8988T (cell line): ENCODE measurements at regions not wholly inside any gene's neighbourhood (a gene's known extent, or its start where the extent isn't known, plus 50 kb on each side); places are given as distances from the start of the nearest gene placed in this dataset.

Experiments used
- DNase-seq: peaks from one replicate; pipeline ENCODE4 v3.0.0; 2011

- DNase-seq, result no peak
Measured at GRCh38 chr20:60453388-60454246, 495.4 kb downstream of the CDH26 start.

GRCh38 chr20:60454491-60454890 is 496.3 kb downstream of the CDH26 start:
- no peak for DNase-seq

DNA sequence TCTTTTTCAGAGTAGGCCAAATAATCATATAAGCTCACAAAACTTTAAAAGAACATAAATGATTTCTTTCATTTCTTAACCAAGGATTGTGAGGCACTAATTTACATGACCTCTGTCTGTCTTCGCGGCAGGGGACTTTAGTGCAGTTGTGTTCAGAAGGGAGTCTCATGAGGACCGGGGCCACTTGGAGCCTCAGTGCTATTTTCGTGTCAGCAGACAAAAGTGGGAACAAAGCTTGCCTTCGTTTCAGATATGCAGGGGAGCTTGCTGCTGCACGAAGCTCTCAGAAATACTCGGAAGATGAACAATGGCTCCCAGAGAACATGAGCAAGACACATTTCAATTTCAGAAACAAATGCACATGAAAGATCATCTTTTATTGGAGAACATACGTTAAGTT is 497.0 kb downstream of the CDH26 start:
- DNase-seq, result no peak

- no peak for DNase-seq
Measured at GRCh38 chr20:60459212-60459611, 501.0 kb downstream of the CDH26 start.

DNA sequence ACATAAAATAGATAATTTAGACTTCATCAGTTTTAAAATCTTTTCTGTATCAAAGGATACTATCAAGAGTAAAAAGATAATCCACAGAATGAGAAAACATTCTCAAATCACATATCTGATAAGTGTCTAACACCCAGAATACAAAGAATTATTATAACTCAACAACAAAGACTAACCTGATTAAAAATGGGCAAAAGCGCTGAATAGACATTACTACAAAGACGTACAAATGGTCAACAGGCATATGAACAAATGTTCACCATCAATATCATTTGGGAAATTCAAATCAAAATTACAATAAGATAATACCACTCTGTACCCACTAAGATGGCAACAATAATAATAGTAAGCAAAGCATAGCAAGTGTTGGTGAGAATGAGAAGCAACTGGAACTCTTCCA is 503.8 kb downstream of the CDH26 start:
- DNase-seq, result no peak

DNA sequence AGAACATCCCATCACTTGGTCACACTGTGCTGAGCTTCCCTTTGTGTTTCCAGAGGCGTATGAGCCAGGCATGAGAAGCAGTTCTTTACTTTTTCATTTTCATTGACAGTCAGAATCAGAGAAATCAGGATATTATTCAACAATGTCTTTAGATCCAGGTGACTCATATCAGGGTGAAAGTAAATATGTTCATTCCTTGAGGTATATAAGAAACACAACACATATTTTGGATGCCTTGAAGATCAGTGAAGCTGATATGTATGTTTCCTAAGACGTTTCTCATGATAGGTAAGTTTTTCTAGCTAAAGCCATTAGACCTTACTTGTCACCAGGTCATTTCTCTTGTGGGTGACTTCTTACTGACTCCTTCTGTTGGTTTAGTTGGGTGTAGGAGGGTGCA is 505.6 kb downstream of the CDH26 start:
- no peak for DNase-seq

DNA sequence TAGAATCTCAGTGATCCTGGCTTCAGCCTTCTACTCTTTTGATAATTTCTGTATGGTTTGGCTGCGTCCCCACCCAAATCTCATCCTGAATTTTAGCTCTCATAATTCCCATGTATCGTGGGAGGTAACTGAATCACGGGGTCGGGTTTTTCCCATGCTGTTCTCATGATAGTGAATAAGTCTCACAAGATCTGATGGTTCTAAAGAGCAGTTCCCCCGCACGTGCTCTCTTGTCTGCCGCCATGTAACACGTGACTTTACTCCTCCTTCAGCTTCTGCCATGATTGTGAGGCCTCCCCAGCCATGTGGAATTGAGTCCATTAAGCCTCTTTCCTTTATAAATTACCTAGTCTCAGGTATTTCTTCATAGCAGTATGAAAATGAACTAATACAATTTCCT is 507.2 kb downstream of the CDH26 start:
- no peak for DNase-seq

GRCh38 chr20:60465993-60466686 is 507.9 kb downstream of the CDH26 start:
- no peak for DNase-seq

GRCh38 chr20:60466687-60467022 is 508.4 kb downstream of the CDH26 start:
- no peak for DNase-seq

- DNase-seq, result no peak
Measured at GRCh38 chr20:60467078-60467477, 508.9 kb downstream of the CDH26 start.

- no peak for DNase-seq
Measured at GRCh38 chr20:60467771-60468170, 509.5 kb downstream of the CDH26 start.

- DNase-seq, result no peak
Measured at GRCh38 chr20:60469829-60470228, 511.6 kb downstream of the CDH26 start.

GRCh38 chr20:60470366-60470765 is 512.1 kb downstream of the CDH26 start:
- no peak for DNase-seq

DNA sequence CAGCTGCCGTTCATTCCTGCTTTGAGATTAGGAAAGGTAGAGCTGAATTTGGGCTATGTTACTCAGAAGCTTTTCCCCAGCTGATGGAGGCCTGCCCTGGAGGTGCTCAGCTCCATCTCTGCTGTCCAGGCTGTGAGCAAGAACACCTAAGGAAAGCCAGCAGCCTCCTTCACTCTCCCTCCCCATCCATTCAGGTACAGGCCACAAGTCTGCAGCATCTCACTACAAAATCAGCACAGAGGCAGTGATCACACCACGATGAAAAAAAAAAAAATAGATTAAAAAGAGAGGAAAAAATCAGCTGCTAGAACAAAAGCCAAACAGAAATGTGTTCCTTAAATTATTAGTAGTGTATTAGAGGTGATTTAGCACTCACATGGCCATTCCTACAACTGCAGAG is 515.0 kb downstream of the CDH26 start:
- no peak for DNase-seq

DNA sequence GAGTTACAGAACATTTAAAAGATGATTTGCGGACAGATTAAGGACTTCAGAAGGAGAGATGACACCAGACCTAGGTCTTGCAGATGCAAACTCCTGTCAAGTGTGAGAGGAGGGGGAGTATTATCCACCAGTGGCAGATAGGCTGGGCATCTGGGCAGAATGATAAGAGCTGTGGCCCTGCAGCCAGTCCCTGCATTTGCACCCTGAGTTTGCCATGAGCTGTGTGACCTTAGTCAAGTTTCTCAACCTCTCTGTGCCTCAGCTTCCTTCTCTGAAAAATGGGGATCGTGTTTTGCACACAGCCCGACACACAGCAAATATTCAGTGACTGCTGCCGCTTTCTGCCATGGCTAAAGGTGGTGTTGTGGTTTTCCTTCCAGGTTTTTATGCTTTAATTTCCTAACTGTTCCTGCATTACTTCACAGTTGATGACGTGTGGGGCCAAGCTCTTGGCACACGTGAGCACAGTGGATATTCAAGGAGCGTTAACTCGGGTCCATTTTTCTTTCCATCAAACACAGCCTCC is 516.2 kb downstream of the CDH26 start:
- no peak for DNase-seq

- no peak for DNase-seq
Measured at GRCh38 chr20:60476045-60476444, 517.8 kb downstream of the CDH26 start.

- DNase-seq, result no peak
Measured at GRCh38 chr20:60477958-60478357, 519.7 kb downstream of the CDH26 start.

- no peak for DNase-seq
Measured at GRCh38 chr20:60478533-60478932, 520.3 kb downstream of the CDH26 start.

- DNase-seq, result no peak
Measured at GRCh38 chr20:60480950-60481742, 522.9 kb downstream of the CDH26 start.

- DNase-seq, result no peak
Measured at GRCh38 chr20:60481743-60482133, 523.5 kb downstream of the CDH26 start.

GRCh38 chr20:60482221-60483008 is 524.2 kb downstream of the CDH26 start:
- no peak for DNase-seq

DNA sequence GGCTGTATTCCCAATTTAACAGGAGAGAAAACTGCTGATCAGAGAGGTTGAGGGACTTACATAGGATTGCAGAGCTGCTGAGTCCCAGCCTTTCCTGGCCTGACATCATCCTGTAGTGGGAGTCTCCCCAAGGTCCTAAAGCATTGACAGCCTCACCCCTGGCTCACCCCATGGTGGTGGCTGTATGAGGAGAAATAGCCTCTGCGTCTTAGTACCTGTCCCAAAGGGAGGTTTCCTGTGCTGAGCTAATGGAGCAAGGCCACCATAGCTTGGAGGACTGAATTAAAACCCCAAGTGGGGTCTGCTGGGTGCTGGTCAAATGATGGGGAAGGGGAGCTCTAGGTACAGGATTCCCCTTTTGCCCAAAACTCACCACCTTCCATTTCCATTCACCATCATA is 525.1 kb downstream of the CDH26 start:
- no peak for DNase-seq

DNA sequence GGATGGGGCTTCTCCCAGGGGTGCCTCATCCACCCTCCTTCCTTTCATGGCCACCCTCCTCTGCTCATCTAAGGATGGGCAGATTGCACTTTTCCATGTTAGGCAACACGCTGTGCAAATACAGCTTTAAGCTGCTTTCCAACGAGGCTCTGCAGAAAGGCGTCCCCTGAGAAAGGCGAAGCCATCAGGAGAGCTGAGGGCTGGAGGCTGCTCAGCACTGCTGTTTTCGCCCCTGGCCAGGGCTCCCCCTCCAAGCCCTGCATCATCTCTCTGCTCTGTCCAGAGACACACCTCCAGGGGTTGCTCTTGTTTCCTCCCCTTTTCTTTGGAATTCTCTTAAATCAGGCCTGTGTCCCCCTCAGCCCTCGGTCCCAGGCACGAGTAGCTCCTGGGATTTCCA is 526.1 kb downstream of the CDH26 start:
- no peak for DNase-seq
